ENCODE measurements at regions not wholly inside any gene's neighbourhood (a gene's known extent, or its start where the extent isn't known, plus 50 kb on each side); places are given as distances from the start of the nearest gene placed in this dataset.

DNA sequence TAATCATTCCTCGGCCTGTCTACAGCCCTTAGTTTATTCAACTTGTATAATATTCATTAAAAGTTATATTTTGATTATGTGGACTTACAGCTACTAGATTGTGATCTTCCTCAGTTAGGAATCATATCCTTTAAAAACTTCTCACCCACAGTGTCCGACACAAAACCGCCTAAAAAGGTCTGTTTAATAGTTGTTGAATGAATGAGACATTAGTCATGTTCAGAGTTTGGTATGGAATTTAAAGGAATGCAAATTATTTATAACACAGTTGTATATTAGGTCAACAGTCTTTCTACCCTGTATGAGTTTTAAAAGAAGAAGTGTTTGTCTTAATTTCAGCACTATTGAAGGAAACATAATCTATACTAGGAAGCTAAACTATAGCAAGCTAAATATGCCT lies 390.0 kb downstream of the ARL4A start:
- TF ChIP-seq, protein P1, sequence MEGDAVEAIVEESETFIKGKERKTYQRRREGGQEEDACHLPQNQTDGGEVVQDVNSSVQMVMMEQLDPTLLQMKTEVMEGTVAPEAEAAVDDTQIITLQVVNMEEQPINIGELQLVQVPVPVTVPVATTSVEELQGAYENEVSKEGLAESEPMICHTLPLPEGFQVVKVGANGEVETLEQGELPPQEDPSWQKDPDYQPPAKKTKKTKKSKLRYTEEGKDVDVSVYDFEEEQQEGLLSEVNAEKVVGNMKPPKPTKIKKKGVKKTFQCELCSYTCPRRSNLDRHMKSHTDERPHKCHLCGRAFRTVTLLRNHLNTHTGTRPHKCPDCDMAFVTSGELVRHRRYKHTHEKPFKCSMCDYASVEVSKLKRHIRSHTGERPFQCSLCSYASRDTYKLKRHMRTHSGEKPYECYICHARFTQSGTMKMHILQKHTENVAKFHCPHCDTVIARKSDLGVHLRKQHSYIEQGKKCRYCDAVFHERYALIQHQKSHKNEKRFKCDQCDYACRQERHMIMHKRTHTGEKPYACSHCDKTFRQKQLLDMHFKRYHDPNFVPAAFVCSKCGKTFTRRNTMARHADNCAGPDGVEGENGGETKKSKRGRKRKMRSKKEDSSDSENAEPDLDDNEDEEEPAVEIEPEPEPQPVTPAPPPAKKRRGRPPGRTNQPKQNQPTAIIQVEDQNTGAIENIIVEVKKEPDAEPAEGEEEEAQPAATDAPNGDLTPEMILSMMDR (IDR thresholded peaks at IDR 0.05), result no peak
- TF ChIP-seq POLR2A (IDR thresholded peaks at IDR 0.05) (no peak), POLR2AphosphoS5 (IDR thresholded peaks at IDR 0.05) (no peak), EP300 (IDR thresholded peaks at IDR 0.05) (no peak)

All from suprapubic skin (tissue), 4 donors.